ENCODE measurements at regions not wholly inside any gene's neighbourhood (a gene's known extent, or its start where the extent isn't known, plus 50 kb on each side); places are given as distances from the start of the nearest gene placed in this dataset.

DNA sequence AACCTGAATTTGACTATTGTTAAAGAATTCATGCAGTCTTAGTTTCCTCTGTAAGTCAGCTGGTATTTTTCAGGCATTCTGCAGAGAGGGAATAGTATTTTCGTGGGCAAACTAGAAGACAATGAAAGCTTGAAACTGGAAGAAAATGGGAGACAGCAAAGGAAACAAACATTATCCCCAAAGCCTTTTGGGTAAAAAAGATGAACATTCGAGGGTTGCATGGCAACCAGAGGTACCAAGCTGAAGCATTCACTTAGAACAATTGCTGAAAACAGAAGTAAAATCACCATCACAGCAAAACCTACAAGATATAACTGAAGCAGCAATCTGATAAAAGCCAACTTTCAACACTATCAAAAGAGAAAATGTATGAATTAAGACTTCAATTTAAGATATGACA lies 233.7 kb downstream of the SCG2 start:
- TF ChIP-seq, protein P1, sequence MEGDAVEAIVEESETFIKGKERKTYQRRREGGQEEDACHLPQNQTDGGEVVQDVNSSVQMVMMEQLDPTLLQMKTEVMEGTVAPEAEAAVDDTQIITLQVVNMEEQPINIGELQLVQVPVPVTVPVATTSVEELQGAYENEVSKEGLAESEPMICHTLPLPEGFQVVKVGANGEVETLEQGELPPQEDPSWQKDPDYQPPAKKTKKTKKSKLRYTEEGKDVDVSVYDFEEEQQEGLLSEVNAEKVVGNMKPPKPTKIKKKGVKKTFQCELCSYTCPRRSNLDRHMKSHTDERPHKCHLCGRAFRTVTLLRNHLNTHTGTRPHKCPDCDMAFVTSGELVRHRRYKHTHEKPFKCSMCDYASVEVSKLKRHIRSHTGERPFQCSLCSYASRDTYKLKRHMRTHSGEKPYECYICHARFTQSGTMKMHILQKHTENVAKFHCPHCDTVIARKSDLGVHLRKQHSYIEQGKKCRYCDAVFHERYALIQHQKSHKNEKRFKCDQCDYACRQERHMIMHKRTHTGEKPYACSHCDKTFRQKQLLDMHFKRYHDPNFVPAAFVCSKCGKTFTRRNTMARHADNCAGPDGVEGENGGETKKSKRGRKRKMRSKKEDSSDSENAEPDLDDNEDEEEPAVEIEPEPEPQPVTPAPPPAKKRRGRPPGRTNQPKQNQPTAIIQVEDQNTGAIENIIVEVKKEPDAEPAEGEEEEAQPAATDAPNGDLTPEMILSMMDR (IDR thresholded peaks at IDR 0.05; ENCODE audit: insufficient read depth, low read depth, low read length), result no peak
- TF ChIP-seq EZH2 (IDR thresholded peaks at IDR 0.05; ENCODE audit: insufficient read depth, low read length), result no peak
